DMS53 treated with DMSO at 0.1 percent for 48 hours (cell line): ENCODE measurements at regions not wholly inside any gene's neighbourhood (a gene's known extent, or its start where the extent isn't known, plus 50 kb on each side); places are given as distances from the start of the nearest gene placed in this dataset.

Experiments
- DNase-seq: peaks from one replicate; lab custom pipeline; 2025; ENCODE audit not compliant: unreplicated experiment; lab: John Stamatoyannopoulos, UW

GRCh38 chr12:107339932-107340331 is 246.6 kb upstream of the CRY1 start:
- no peak for DNase-seq

GRCh38 chr12:107340898-107341297 is 247.5 kb upstream of the CRY1 start:
- no peak for DNase-seq

GRCh38 chr12:107344035-107344808 is 250.9 kb upstream of the CRY1 start:
- DNase-seq, result peak; percentile 44

- DNase-seq, result no peak
These were observed 253.9 kb upstream of the CRY1 start for GRCh38 chr12:107347261-107347660.

GRCh38 chr12:107349008-107349747 is 255.8 kb upstream of the CRY1 start:
- peak; percentile 62 for DNase-seq

GRCh38 chr12:107349839-107350238 is 256.5 kb upstream of the CRY1 start:
- DNase-seq, result no peak

- DNase-seq, result no peak
These were observed 257.8 kb upstream of the CRY1 start for GRCh38 chr12:107351109-107351508.

- DNase-seq, result no peak
These were observed 258.4 kb upstream of the CRY1 start for GRCh38 chr12:107351713-107352112.

- DNase-seq, result no peak
These were observed 259.2 kb upstream of the CRY1 start for GRCh38 chr12:107352347-107353081.

GRCh38 chr12:107353312-107353711 is 260.0 kb upstream of the CRY1 start:
- no peak for DNase-seq

- no peak for DNase-seq
These were observed 261.7 kb upstream of the CRY1 start for GRCh38 chr12:107355004-107355565.

GRCh38 chr12:107355612-107356011 is 262.3 kb upstream of the CRY1 start:
- no peak for DNase-seq

GRCh38 chr12:107356266-107356936 is 263.1 kb upstream of the CRY1 start:
- no peak for DNase-seq

GRCh38 chr12:107356937-107357295 is 263.6 kb upstream of the CRY1 start:
- no peak for DNase-seq

GRCh38 chr12:107359382-107359781 is 266.0 kb upstream of the CRY1 start:
- no peak for DNase-seq

- DNase-seq, result no peak
These were observed 266.7 kb upstream of the CRY1 start for GRCh38 chr12:107360033-107360432.

GRCh38 chr12:107360482-107360881 is 267.1 kb upstream of the CRY1 start:
- no peak for DNase-seq

GRCh38 chr12:107361970-107362369 is 268.6 kb upstream of the CRY1 start:
- DNase-seq, result no peak

- no peak for DNase-seq
These were observed 269.6 kb upstream of the CRY1 start for GRCh38 chr12:107362960-107363359.

- DNase-seq, result no peak
These were observed 271.6 kb upstream of the CRY1 start for GRCh38 chr12:107364875-107365518.
